ENCODE measurements at regions not wholly inside any gene's neighbourhood (a gene's known extent, or its start where the extent isn't known, plus 50 kb on each side); places are given as distances from the start of the nearest gene placed in this dataset.

DNA sequence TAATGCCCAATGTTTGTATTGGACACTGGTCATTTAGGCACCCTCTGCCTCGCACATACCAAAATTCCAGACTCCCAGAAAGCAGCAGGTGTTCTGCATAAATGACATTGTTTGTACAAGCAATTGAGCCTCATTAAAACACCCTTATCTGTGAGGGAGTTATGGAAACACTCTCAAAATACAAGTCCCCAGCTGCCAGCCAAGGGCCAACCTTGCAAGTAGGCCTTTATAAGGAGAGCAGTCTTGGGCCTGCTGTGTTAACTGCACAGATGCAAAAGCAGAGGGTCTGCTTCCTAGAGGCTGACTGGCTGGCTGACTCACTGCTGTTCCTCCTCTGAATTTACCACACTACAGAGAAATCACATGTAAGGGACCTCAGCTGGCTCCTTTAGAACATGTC, 150.4 kb upstream of the HMGN3 start:
- no peak for TF ChIP-seq TAF1 (IDR thresholded peaks at IDR 0.05; ENCODE audit: borderline replicate concordance, insufficient read depth, low read length)
- TF ChIP-seq, protein P1, sequence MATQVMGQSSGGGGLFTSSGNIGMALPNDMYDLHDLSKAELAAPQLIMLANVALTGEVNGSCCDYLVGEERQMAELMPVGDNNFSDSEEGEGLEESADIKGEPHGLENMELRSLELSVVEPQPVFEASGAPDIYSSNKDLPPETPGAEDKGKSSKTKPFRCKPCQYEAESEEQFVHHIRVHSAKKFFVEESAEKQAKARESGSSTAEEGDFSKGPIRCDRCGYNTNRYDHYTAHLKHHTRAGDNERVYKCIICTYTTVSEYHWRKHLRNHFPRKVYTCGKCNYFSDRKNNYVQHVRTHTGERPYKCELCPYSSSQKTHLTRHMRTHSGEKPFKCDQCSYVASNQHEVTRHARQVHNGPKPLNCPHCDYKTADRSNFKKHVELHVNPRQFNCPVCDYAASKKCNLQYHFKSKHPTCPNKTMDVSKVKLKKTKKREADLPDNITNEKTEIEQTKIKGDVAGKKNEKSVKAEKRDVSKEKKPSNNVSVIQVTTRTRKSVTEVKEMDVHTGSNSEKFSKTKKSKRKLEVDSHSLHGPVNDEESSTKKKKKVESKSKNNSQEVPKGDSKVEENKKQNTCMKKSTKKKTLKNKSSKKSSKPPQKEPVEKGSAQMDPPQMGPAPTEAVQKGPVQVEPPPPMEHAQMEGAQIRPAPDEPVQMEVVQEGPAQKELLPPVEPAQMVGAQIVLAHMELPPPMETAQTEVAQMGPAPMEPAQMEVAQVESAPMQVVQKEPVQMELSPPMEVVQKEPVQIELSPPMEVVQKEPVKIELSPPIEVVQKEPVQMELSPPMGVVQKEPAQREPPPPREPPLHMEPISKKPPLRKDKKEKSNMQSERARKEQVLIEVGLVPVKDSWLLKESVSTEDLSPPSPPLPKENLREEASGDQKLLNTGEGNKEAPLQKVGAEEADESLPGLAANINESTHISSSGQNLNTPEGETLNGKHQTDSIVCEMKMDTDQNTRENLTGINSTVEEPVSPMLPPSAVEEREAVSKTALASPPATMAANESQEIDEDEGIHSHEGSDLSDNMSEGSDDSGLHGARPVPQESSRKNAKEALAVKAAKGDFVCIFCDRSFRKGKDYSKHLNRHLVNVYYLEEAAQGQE (IDR thresholded peaks at IDR 0.05; ENCODE audit: insufficient read depth in 1 of 2, low read depth in 2 of 2, low read length in 2 of 2): 0 out of 4 replicates have a peak, but pooled peaks of 1 of the 2 experiments have one; percentile 37
- no peak for TF ChIP-seq FOXP2 (optimal IDR thresholded peaks at IDR 0.05; ENCODE audit: borderline replicate concordance, extremely low read depth, extremely low read length, insufficient read depth)
- TF ChIP-seq POLR2AphosphoS5 (IDR thresholded peaks at IDR 0.05; ENCODE audit: low read depth, low read length): no peak
- TF ChIP-seq SIN3A (IDR thresholded peaks at IDR 0.05; ENCODE audit: borderline replicate concordance, insufficient read depth, low read length): no peak

DNA sequence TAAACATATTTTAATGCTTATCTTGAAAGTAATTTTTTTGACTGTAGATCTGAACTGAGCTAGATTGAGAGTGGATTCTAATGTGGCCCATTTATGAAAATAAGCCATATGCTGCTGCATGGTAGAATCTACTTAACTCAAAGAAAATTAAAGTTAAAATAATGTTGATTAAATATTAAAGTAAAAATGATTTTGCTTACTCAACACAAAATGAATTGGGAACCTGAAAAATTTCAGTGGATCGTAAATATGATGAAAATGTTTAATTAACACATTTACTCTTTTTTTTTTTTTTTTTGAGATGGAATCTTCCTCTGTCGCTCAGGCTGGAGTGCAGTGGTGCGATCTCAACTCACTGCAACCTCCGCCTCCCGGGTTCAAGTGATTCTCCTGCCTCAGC, 144.5 kb upstream of the HMGN3 start:
- TF ChIP-seq SIN3A (IDR thresholded peaks at IDR 0.05; ENCODE audit: borderline replicate concordance, insufficient read depth, low read length): no peak
- TF ChIP-seq, protein P1 (IDR thresholded peaks at IDR 0.05; ENCODE audit: insufficient read depth in 1 of 2, low read depth in 2 of 2, low read length in 2 of 2): no peak
- TF ChIP-seq TAF1 (IDR thresholded peaks at IDR 0.05; ENCODE audit: borderline replicate concordance, insufficient read depth, low read length): no peak
- TF ChIP-seq POLR2AphosphoS5 (IDR thresholded peaks at IDR 0.05; ENCODE audit: low read depth, low read length): no peak
- no peak for TF ChIP-seq FOXP2 (optimal IDR thresholded peaks at IDR 0.05; ENCODE audit: borderline replicate concordance, extremely low read depth, extremely low read length, insufficient read depth)

DNA sequence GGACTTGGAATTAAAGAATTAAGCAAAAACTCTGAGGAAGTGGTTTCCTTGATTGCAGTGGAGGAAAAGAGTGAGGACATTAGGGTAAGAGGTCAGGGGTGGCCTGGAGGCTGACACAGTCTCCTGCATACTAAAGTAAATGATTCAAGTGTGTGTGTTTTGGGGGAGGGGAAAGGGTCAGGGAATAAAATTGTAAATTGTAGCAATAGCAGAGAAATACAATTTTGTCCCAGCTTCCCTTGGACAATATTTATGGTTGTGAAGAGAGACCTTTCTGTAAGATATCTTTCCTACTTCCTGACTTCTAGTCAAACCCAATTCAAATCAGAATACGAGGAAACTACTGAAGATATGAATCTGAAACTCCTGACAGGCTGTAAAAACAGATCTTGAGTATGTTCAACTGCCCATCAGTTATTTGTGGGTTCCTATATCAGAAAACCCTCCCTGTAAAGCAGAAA, 143.4 kb upstream of the HMGN3 start:
- TF ChIP-seq SIN3A (IDR thresholded peaks at IDR 0.05; ENCODE audit: borderline replicate concordance, insufficient read depth, low read length) (no peak), TAF1 (IDR thresholded peaks at IDR 0.05; ENCODE audit: borderline replicate concordance, insufficient read depth, low read length) (no peak), POLR2AphosphoS5 (IDR thresholded peaks at IDR 0.05; ENCODE audit: low read depth, low read length) (no peak), FOXP2 (optimal IDR thresholded peaks at IDR 0.05; ENCODE audit: borderline replicate concordance, extremely low read depth, extremely low read length, insufficient read depth) (no peak)
- TF ChIP-seq, protein P1 (IDR thresholded peaks at IDR 0.05; ENCODE audit: insufficient read depth in 1 of 2, low read depth in 2 of 2, low read length in 2 of 2): no peak

DNA sequence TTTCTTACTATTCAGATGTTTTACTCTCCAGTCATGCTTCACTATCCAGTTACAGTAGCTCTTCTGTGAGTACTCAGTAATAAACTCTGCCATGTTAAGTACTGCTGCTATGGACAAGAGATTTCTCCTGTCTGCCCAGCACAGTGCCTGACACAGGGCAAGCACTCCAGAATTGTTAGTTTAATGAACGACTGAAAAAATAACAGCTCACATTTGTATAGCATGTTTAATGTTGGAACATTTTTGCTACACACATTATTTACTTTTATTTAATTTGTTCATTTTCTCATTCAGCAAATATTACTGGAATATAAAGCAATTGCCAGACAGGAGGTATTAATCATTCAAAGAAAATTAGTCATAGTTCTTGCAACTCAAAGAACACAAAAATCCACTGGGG, 142.6 kb upstream of the HMGN3 start:
- no peak for TF ChIP-seq SIN3A (IDR thresholded peaks at IDR 0.05; ENCODE audit: borderline replicate concordance, insufficient read depth, low read length)
- TF ChIP-seq POLR2AphosphoS5 (IDR thresholded peaks at IDR 0.05; ENCODE audit: low read depth, low read length): no peak
- TF ChIP-seq FOXP2 (optimal IDR thresholded peaks at IDR 0.05; ENCODE audit: borderline replicate concordance, extremely low read depth, extremely low read length, insufficient read depth): no peak
- TF ChIP-seq, protein P1 (IDR thresholded peaks at IDR 0.05; ENCODE audit: insufficient read depth in 1 of 2, low read depth in 2 of 2, low read length in 2 of 2): no peak

All from PFSK-1 (cell line).